Thoracic aorta (tissue), 2 donors: ENCODE measurements at regions not wholly inside any gene's neighbourhood (a gene's known extent, or its start where the extent isn't known, plus 50 kb on each side); places are given as distances from the start of the nearest gene placed in this dataset.

ENCODE experiments used
- ATAC-seq: fragments of 150-250 bp; one replicate; pipeline ENCODE4 v1.8.0; 2017; ENCODE audit warnings: low read depth; ENCODE audit not compliant: insufficient number of reproducible peaks, low FRiP score
- DNase-seq: peaks from one replicate; pipeline ENCODE4 v3.0.0-alpha.2; 2020; ENCODE audit warnings: low spot score
- H3K27ac ChIP-seq, 2 donors: fragments of 200-600 bp; sonication (generic); 1 replicate in 1 of 2; 2 replicates in 1 of 2; pipeline ENCODE4 v1.5.1; 2016; ENCODE audit warnings: mild to moderate bottlenecking in 2 of 2, moderate library complexity in 2 of 2
- H3K27me3 ChIP-seq: fragments of 200-600 bp; sonication (generic); replicated peaks from 2 replicates; pipeline ENCODE4 v1.6.0; 2016; ENCODE audit warnings: mild to moderate bottlenecking; ENCODE audit not compliant: insufficient read depth
- H3K36me3 ChIP-seq: fragments of 200-600 bp; sonication (generic); one replicate; pipeline ENCODE4 v1.5.1; 2016
- H3K4me1 ChIP-seq, 2 donors: fragments of 200-600 bp; sonication (generic); 1 replicate in 1 of 2; 2 replicates in 1 of 2; pipeline versions ENCODE4 v1.5.1 to v1.6.0; 2016; ENCODE audit warnings: low read depth in 2 of 2, mild to moderate bottlenecking in 1 of 2; ENCODE audit not compliant: control insufficient read depth in 1 of 2
- H3K4me3 ChIP-seq: fragments of 200-600 bp; sonication (generic); 2 replicates; pipeline ENCODE4 v1.5.1; 2016; ENCODE audit warnings: mild to moderate bottlenecking
- H3K9me3 ChIP-seq: fragments of 200-600 bp; sonication (generic); 2 replicates; pipeline ENCODE4 v1.5.1; 2016
- CTCF ChIP-seq: fragments of 200-600 bp; sonication (generic); IDR thresholded peaks from one replicate; pipeline ENCODE4 v1.5.1; 2019; ENCODE audit warnings: antibody characterized with exemption

GRCh38 chr11:115999437-115999836 lies 495.2 kb upstream of the CADM1 start:
- no peak for ATAC-seq
- no peak overlapping the region for H3K4me3 ChIP-seq
- DNase-seq, result no peak

GRCh38 chr11:115996808-115997188 lies 492.6 kb upstream of the CADM1 start:
- no peak overlapping the region for H3K4me3 ChIP-seq
- no peak for ATAC-seq
- no peak overlapping the region for H3K27ac ChIP-seq
- no peaks in the 10 kb centered on the region for H3K27me3 ChIP-seq
- no peaks in the 10 kb centered on the region for H3K9me3 ChIP-seq
- no peak for TF ChIP-seq CTCF
- no peaks in the 10 kb centered on the region for H3K4me1 ChIP-seq
- DNase-seq, result no peak
- no peaks in the 10 kb centered on the region for H3K36me3 ChIP-seq

More at GRCh38 chr11:115999437-115999836, 495.2 kb upstream of the CADM1 start:
- TF ChIP-seq CTCF, result no peak
- Histone ChIP-seq H3K9me3 (no peaks in the 10 kb centered on the region), H3K36me3 (no peaks in the 10 kb centered on the region), H3K27ac (no peak overlapping the region), H3K4me1 (no peaks in the 10 kb centered on the region), H3K27me3 (no peaks in the 10 kb centered on the region)

GRCh38 chr11:115996125-115996807 lies 492.1 kb upstream of the CADM1 start:
- Histone ChIP-seq H3K36me3 (no peaks in the 10 kb centered on the region), H3K9me3 (no peaks in the 10 kb centered on the region), H3K27ac (no peak overlapping the region), H3K4me1 (no peaks in the 10 kb centered on the region), H3K27me3 (no peaks in the 10 kb centered on the region), H3K4me3 (no peak overlapping the region)
- DNase-seq (no peak), ATAC-seq (no peak)
- no peak for TF ChIP-seq CTCF

- no peaks in the 10 kb centered on the region for H3K9me3 ChIP-seq
- DNase-seq, result no peak
- no peak overlapping the region for H3K4me3 ChIP-seq
- H3K36me3 ChIP-seq, result no peaks in the 10 kb centered on the region
- no peaks in the 10 kb centered on the region for H3K27me3 ChIP-seq
- ATAC-seq, result no peak
- no peak overlapping the region for H3K27ac ChIP-seq
- no peak for TF ChIP-seq CTCF
- no peaks in the 10 kb centered on the region for H3K4me1 ChIP-seq
Measured at GRCh38 chr11:115993590-115993989, 489.4 kb upstream of the CADM1 start.

GRCh38 chr11:115990004-115990447 lies 485.8 kb upstream of the CADM1 start:
- H3K4me3 ChIP-seq, result no peak overlapping the region
- ATAC-seq (no peak), DNase-seq (no peak)
- H3K27me3 ChIP-seq, result no peaks in the 10 kb centered on the region
- H3K36me3 ChIP-seq, result no peaks in the 10 kb centered on the region
- no peak overlapping the region for H3K27ac ChIP-seq
- no peak for TF ChIP-seq CTCF
- H3K9me3 ChIP-seq, result no peaks in the 10 kb centered on the region
- H3K4me1 ChIP-seq, result no peaks in the 10 kb centered on the region
